Mammary epithelial cell (primary cell): ENCODE measurements at regions not wholly inside any gene's neighbourhood (a gene's known extent, or its start where the extent isn't known, plus 50 kb on each side); places are given as distances from the start of the nearest gene placed in this dataset.

Experiments
- EZH2 ChIP-seq: IDR thresholded peaks from 2 replicates; pipeline ENCODE4 v1.6.1; 2012; ENCODE audit warnings: low read length, inconsistent platforms, borderline replicate concordance
- TF ChIP-seq, protein P1 (sequence below), 2 donors: IDR thresholded peaks in 1 of 2; conservative IDR thresholded peaks in 1 of 2; 2 replicates each; pipeline ENCODE4 v1.5.1; 2011 to 2012; ENCODE audit warnings: inconsistent platforms in 2 of 2, low read length in 2 of 2, mild to moderate bottlenecking in 2 of 2, control low read depth in 1 of 2, low read depth in 1 of 2; ENCODE audit not compliant: insufficient read depth in 1 of 2; ENCODE audit errors: extremely low read depth in 1 of 2

DNA sequence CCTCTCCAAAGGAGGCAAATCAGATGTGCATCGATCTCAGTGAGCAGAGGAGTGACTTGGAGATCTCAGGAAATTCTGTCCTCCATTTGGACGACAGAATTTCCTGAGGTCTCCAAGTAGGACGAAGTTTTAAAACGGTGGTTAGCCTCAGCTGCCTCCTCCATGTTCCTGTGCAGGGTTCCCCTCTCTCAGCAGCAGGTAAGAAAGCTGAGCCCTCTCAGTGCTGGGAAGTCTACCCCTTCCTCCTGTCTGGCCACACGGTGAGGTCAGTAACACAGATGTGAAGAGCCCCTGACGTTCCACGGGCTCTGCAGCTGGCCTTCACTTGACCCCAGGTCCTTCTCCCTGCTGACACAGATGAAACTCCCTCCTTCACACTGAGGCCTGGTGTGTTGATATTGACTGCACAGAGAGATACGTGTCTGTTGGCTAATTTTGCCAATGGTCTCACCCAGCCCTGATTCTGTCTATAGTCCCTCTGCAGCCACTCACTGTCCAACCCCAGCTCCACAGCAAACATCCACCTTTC, 607.4 kb upstream of the B3GAT1 start:
- TF ChIP-seq, protein P1, sequence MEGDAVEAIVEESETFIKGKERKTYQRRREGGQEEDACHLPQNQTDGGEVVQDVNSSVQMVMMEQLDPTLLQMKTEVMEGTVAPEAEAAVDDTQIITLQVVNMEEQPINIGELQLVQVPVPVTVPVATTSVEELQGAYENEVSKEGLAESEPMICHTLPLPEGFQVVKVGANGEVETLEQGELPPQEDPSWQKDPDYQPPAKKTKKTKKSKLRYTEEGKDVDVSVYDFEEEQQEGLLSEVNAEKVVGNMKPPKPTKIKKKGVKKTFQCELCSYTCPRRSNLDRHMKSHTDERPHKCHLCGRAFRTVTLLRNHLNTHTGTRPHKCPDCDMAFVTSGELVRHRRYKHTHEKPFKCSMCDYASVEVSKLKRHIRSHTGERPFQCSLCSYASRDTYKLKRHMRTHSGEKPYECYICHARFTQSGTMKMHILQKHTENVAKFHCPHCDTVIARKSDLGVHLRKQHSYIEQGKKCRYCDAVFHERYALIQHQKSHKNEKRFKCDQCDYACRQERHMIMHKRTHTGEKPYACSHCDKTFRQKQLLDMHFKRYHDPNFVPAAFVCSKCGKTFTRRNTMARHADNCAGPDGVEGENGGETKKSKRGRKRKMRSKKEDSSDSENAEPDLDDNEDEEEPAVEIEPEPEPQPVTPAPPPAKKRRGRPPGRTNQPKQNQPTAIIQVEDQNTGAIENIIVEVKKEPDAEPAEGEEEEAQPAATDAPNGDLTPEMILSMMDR (conservative IDR thresholded peaks at IDR 0.05 in 1 of 2, IDR thresholded peaks at IDR 0.05 in 1 of 2; ENCODE audit: extremely low read depth in 1 of 2, insufficient read depth in 1 of 2, low read depth in 1 of 2, low read length in 2 of 2), result no peak
- TF ChIP-seq EZH2, result no peak
